UCSD-AML1 (cell line): ENCODE measurements at regions not wholly inside any gene's neighbourhood (a gene's known extent, or its start where the extent isn't known, plus 50 kb on each side); places are given as distances from the start of the nearest gene placed in this dataset.
A peak's percentile ranks its signal among the peaks of the same experiment; 100 is the strongest.

ENCODE experiments used
- DNase-seq: peaks from one replicate; lab custom pipeline; 2025; ENCODE audit not compliant: unreplicated experiment; lab: John Stamatoyannopoulos, UW

- no peak for DNase-seq
Measured at GRCh38 chrX:140848800-140849199, 139.2 kb downstream of the LINC00632 start.

- no peak for DNase-seq
Measured at GRCh38 chrX:140860718-140861117, 141.7 kb upstream of the SPANXB1 start.

- no peak for DNase-seq
Measured at GRCh38 chrX:140866446-140866845, 135.9 kb upstream of the SPANXB1 start.

- DNase-seq, result no peak
Measured at GRCh38 chrX:140912606-140913005, 89.8 kb upstream of the SPANXB1 start.

GRCh38 chrX:140913802-140914501, 88.4 kb upstream of the SPANXB1 start:
- DNase-seq, result no peak

- DNase-seq, result no peak
Measured at GRCh38 chrX:140916872-140917271, 85.5 kb upstream of the SPANXB1 start.

GRCh38 chrX:140917354-140918115, 84.9 kb upstream of the SPANXB1 start:
- DNase-seq, result no peak

- DNase-seq, result peak; percentile 28
Measured at GRCh38 chrX:140918398-140919038, 83.9 kb upstream of the SPANXB1 start.

GRCh38 chrX:140920416-140920815, 82.0 kb upstream of the SPANXB1 start:
- DNase-seq, result no peak

- DNase-seq, result no peak
Measured at GRCh38 chrX:140923118-140923517, 79.3 kb upstream of the SPANXB1 start.

- DNase-seq, result no peak
Measured at GRCh38 chrX:140928739-140929138, 73.7 kb upstream of the SPANXB1 start.

GRCh38 chrX:140933016-140933415, 69.4 kb upstream of the SPANXB1 start:
- no peak for DNase-seq

- no peak for DNase-seq
Measured at GRCh38 chrX:140933874-140934655, 68.3 kb upstream of the SPANXB1 start.

- no peak for DNase-seq
Measured at GRCh38 chrX:140943513-140943912, 58.9 kb upstream of the SPANXB1 start.

GRCh38 chrX:140944710-140945109, 57.7 kb upstream of the SPANXB1 start:
- DNase-seq, result no peak

GRCh38 chrX:140948827-140949226, 53.6 kb upstream of the SPANXB1 start:
- DNase-seq, result no peak

GRCh38 chrX:140949233-140949632, 53.2 kb upstream of the SPANXB1 start:
- no peak for DNase-seq
